Ovary (tissue), 7 donors: ENCODE measurements at regions not wholly inside any gene's neighbourhood (a gene's known extent, or its start where the extent isn't known, plus 50 kb on each side); places are given as distances from the start of the nearest gene placed in this dataset.

ENCODE experiments used
- DNase-seq, 5 donors: peaks; one replicate each; pipeline ENCODE4 v3.0.0-alpha.2; 2019 to 2020
- H3K27ac ChIP-seq, 2 donors: fragments of 200-600 bp; one replicate each; pipeline versions ENCODE4 v1.5.1 to v1.8.0; 2019 to 2022
- H3K27me3 ChIP-seq: fragments of 200-600 bp; one replicate; pipeline ENCODE4 v1.8.0; 2022
- H3K36me3 ChIP-seq: fragments of 200-600 bp; sonication (generic); one replicate; pipeline ENCODE4 v1.5.1; 2019
- H3K4me1 ChIP-seq: one replicate; pipeline ENCODE4 v1.8.1; 2013; ENCODE audit warnings: mild to moderate bottlenecking, moderate library complexity; ENCODE audit not compliant: insufficient read depth
- H3K4me3 ChIP-seq: fragments of 200-600 bp; sonication (generic); one replicate; pipeline ENCODE4 v1.5.1; 2017
- H3K9me3 ChIP-seq, 2 donors: fragments of 200-600 bp in 1 of 2; sonication (generic) in 1 of 2; one replicate each; pipeline versions ENCODE4 v1.5.1 to v1.8.1; 2013 to 2019; ENCODE audit warnings: mild to moderate bottlenecking in 1 of 2, moderate library complexity in 1 of 2
- EP300 ChIP-seq: sonication (generic); formaldehyde crosslinking; IDR thresholded peaks from one replicate; pipeline ENCODE4 v1.6.1; 2017; ENCODE audit warnings: antibody characterized with exemption
- POLR2A ChIP-seq: fragments of 450-650 bp; IDR thresholded peaks from one replicate; pipeline ENCODE4 v1.6.1; 2017; ENCODE audit warnings: antibody characterized with exemption, mild to moderate bottlenecking, moderate library complexity
- WGBS, 3 donors: extraction: QIAGEN DNeasy Blood & Tissue Kit in 1 of 3; methylation state at CpG; one replicate each; pipeline versions ENCODE4 v1.1.5 to v1.1.7; 2013 to 2017; 5-methylcytosine and 5-hydroxymethylcytosine counted together
- intact Hi-C, 4 donors: fragments of 100-400 bp; cut with DNase I; formaldehyde crosslinking; loops; one replicate each; pipeline versions ENCODE4 v1.11.0 to v1.15.1; 2022 to 2023
- TF ChIP-seq, protein P1 (sequence below), 3 donors: fragments of 450-650 bp in 2 of 3; fragments of 200-600 bp in 1 of 3; IDR thresholded peaks; one replicate each; pipeline versions ENCODE4 v1.5.1 to v1.8.0; 2016 to 2022; ENCODE audit warnings: antibody characterized with exemption in 3 of 3, mild to moderate bottlenecking in 1 of 3
- donor health status: DM: no; HTN: no; CAD: no; lungs with moderate emphysema.
- donor health status: DM: no; HTN: no; CAD: no.
- donor health status: Bipolar disorder and iron deficiency.
- donor health status: DM: no; HTN: no; CAD: no.
- donor health status: DM: yes; HTN: yes; CAD: no.

DNA sequence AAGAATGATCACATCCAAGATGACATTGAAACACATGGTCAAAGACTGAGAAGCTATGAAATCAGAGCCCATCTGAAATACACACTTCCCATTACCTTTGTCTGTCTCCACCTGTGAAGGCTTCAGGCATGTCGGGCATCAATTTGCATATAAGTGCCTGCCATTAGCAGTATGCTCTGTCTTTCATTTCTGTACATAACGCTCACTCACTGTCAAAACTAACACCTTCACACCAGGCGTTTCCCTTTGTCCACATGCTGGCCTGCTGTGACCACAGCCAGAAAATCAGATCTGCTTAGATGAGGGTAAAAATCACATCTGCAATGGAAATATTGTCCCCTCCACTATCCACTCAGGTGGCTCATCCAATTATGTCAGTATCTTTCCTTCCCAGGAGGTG is 524.8 kb downstream of the TOX3 start:
- intact Hi-C loops = no loop called here
- H3K27ac ChIP-seq = no peak overlapping the region
- no peaks in the 10 kb centered on the region for H3K36me3 ChIP-seq
- no peak for TF ChIP-seq POLR2A
- TF ChIP-seq EP300 = no peak
- TF ChIP-seq, protein P1, sequence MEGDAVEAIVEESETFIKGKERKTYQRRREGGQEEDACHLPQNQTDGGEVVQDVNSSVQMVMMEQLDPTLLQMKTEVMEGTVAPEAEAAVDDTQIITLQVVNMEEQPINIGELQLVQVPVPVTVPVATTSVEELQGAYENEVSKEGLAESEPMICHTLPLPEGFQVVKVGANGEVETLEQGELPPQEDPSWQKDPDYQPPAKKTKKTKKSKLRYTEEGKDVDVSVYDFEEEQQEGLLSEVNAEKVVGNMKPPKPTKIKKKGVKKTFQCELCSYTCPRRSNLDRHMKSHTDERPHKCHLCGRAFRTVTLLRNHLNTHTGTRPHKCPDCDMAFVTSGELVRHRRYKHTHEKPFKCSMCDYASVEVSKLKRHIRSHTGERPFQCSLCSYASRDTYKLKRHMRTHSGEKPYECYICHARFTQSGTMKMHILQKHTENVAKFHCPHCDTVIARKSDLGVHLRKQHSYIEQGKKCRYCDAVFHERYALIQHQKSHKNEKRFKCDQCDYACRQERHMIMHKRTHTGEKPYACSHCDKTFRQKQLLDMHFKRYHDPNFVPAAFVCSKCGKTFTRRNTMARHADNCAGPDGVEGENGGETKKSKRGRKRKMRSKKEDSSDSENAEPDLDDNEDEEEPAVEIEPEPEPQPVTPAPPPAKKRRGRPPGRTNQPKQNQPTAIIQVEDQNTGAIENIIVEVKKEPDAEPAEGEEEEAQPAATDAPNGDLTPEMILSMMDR (IDR thresholded peaks at IDR 0.05) = no peak
- H3K27me3 ChIP-seq = no peaks in the 10 kb centered on the region
- H3K4me1 ChIP-seq = no peaks in the 10 kb centered on the region
- no peak overlapping the region for H3K4me3 ChIP-seq
- H3K9me3 ChIP-seq = no peaks in the 10 kb centered on the region
- no peak for DNase-seq
- WGBS, 3 donors = 63 to 79% (median 78%) methylated on average over 3 of the region's 3 CpGs

DNA sequence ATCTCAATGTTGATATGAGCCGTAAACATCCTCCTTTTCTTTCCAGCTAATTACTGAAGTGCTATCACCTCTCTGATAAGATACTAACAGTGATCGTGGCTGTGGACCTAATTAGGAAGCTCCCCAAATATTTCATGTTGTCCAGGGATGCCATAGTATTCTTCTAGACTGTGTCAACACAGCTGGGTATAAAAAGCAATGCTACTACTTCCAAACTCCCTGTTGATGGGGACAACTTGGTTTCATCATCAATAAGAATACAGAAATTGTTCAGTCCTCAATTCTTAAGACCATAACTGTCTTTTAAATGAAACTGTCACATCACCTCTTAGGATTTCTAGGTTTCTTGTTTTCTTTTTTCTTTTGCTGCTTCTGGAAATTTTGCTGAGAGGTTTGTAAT is 530.6 kb downstream of the TOX3 start:
- TF ChIP-seq EP300 = no peak
- TF ChIP-seq POLR2A = no peak
- Histone ChIP-seq H3K27me3 (no peaks in the 10 kb centered on the region), H3K9me3 (no peaks in the 10 kb centered on the region), H3K4me3 (no peak overlapping the region), H3K36me3 (no peaks in the 10 kb centered on the region), H3K4me1 (no peaks in the 10 kb centered on the region), H3K27ac (no peak overlapping the region)
- intact Hi-C loops = no loop called here
- 30 to 57% (median 47%) methylated on average over 2 of the region's 2 CpGs for WGBS, 3 donors
- no peak for DNase-seq

DNA sequence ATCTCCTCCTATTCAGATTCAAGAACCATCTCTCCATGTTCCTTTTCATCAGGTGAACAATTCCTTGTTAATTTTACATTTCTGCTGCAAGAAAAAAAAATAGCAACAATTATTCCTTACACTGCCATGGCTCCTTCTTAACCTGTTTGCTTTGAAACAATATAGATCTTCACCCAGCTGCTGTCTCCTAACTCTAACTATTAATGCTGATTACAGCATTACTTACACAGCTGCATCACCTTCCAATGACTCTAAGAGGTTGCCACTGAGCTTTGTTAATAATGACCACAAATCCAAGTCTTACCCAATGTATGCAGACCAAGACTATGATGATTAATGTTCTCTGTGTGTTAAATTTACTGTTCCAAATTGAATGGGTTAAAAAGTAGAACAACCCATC is 541.4 kb downstream of the TOX3 start:
- H3K9me3 ChIP-seq = no peaks in the 10 kb centered on the region
- no peaks in the 10 kb centered on the region for H3K27me3 ChIP-seq
- intact Hi-C loops = no loop called here
- no peaks in the 10 kb centered on the region for H3K36me3 ChIP-seq
- H3K4me1 ChIP-seq = no peaks in the 10 kb centered on the region
- TF ChIP-seq POLR2A (no peak), EP300 (no peak)
- TF ChIP-seq, protein P1 (IDR thresholded peaks at IDR 0.05) = no peak
- H3K4me3 ChIP-seq = no peak overlapping the region
- DNase-seq = no peak
- no peak overlapping the region for H3K27ac ChIP-seq

DNA sequence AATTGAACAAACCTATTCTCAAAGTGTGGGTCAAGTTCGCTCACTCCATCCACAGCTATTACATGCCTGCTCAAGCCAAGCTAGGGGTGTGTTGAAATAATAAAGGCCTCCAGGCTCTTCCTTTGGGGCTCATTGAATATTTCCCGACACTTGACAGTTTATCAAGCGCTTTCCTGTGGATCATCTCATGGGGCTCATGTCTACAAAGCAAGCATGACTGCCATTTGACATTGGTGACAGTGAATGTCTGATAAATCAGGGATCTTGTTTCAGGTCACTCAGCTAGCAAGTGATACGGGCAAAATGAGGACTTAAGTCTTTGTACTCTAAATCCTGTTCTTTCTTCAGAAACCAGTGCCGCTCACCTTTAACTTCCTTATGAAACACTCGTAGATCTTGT is 542.6 kb downstream of the TOX3 start:
- 89 to 95% (median 92%) methylated on average over 6 of the region's 6 CpGs for WGBS, 3 donors
- no peak overlapping the region for H3K27ac ChIP-seq
- H3K27me3 ChIP-seq = no peaks in the 10 kb centered on the region
- no peaks in the 10 kb centered on the region for H3K9me3 ChIP-seq
- intact Hi-C loops = no loop called here
- TF ChIP-seq, protein P1 (IDR thresholded peaks at IDR 0.05) = no peak
- no peak for TF ChIP-seq POLR2A
- no peak for TF ChIP-seq EP300
- no peak overlapping the region for H3K4me3 ChIP-seq
- H3K4me1 ChIP-seq = no peaks in the 10 kb centered on the region
- no peaks in the 10 kb centered on the region for H3K36me3 ChIP-seq
- no peak for DNase-seq

DNA sequence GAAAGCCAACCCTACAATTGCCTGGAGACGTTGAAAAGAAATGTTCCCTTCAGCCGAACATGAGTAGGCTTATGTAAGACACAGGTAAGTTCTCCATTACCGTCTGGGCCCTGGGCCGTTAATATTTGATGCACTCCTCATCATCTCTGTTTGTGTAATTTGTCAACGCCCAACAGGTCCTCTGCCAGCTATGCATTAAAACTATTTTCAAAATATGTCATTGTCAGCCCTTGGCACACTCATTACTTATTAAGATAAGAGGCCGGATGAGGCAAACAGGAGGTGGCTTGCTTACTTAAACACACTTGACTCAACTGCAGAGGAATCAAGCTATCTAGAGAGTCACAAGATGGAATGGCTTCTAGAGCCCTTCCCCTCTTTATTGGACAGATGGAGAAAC is 544.9 kb downstream of the TOX3 start:
- no peaks in the 10 kb centered on the region for H3K36me3 ChIP-seq
- no peak overlapping the region for H3K27ac ChIP-seq
- H3K4me3 ChIP-seq = no peak overlapping the region
- no peak for DNase-seq
- TF ChIP-seq, protein P1 (IDR thresholded peaks at IDR 0.05) = no peak
- TF ChIP-seq EP300 = no peak
- no peak for TF ChIP-seq POLR2A
- no peaks in the 10 kb centered on the region for H3K4me1 ChIP-seq
- no peaks in the 10 kb centered on the region for H3K27me3 ChIP-seq
- no peaks in the 10 kb centered on the region for H3K9me3 ChIP-seq
- 65 to 76% (median 70%) methylated on average over 6 of the region's 6 CpGs for WGBS, 3 donors
- intact Hi-C loops = no loop called here
